ENCODE measurements at regions not wholly inside any gene's neighbourhood (a gene's known extent, or its start where the extent isn't known, plus 50 kb on each side); places are given as distances from the start of the nearest gene placed in this dataset.
A peak's percentile ranks its signal among the peaks of the same experiment; 100 is the strongest.
"Not testable (repeated sequence)": the region's sequence is repeated elsewhere in the genome, so short reads cannot be mapped to it uniquely, and the experiment has no call there.

GRCh38 chr7:80294346-80294745, 159.7 kb downstream of the GNAI1 start:
- in situ Hi-C loops (cut with HindIII; ENCODE audit: low sequenced_read_pairs): no loop called here
- H3K4me3 ChIP-seq (ENCODE audit: low read depth, low read length): no peak overlapping the region
- DNase-seq (ENCODE audit: low read depth, low spot score): peak; percentile 34
- no peak for TF ChIP-seq CTCF (IDR thresholded peaks at IDR 0.05; ENCODE audit: low read depth, low read length)

DNA sequence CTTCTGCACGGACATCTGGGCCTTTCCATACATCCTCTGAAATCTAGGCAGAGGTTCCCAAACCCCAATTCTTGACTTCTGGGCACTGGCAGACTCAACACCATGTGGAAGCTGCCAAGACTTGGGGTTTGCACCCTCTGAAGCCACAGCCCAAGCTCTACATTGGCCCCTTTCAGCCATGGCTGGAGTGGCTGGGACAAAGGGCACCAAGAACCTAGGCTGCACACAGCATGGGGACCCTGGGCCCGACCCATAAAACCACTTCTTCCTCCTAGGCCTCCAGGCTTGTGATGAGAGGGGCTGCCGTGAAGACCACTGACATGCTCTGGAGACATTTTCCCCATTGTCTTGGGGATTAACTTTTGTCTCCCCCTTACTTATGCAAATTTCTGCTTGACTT, 158.0 kb downstream of the GNAI1 start:
- in situ Hi-C loops (cut with HindIII; ENCODE audit: low sequenced_read_pairs): not testable (repeated sequence)

DNA sequence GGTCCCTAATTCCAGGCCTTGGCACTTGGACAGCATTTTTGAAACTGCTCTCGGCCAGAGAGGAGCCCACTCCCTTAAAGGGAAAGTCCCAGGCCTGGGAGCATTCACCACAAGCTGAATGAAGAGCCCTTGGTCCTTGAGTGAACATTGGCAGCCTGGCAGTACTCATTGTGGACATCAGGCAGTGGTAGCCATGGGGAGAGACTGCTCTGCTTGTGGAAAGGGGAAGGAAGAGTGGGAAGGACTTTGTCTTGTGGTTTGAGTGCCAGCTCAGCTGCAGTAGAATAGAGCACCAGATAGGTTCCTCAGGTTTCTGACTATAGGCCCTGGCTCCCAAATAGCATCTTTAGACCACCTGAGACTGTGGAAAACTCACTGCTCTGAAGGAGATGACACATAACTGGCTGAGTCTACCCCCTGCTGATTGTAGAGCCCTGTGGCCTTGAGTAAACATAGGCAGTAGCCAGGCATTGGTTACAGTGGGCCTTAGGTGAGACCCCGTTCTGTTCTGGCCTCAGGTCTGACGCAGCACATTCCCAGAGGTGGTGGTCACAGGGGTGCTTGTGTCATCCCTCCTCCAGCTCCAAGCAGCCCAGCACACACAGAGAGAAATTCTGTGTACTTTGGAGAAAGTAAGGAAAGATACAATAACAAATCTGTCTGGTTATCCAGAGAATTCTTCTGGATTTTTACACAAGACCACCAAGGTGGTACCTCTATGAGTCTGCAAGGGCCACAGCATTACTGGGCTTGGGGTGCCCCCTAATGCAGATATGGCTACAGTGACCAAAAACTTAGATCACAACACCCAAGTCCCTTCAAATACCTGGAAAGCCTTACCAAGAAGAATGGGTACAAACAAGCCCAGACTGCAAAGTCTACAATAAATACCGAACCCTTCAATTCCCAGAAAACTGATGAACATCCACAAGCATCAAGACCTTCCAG, 153.8 kb downstream of the GNAI1 start:
- DNase-seq (ENCODE audit: low read depth, low spot score): peak; percentile 98
- in situ Hi-C loops (cut with HindIII; ENCODE audit: low sequenced_read_pairs): no loop called here
- no peak overlapping the region for H3K4me3 ChIP-seq (ENCODE audit: low read depth, low read length)
- TF ChIP-seq CTCF (IDR thresholded peaks at IDR 0.05; ENCODE audit: low read depth, low read length): peak; percentile 1

More for the DNA sequence above, 158.0 kb downstream of the GNAI1 start:
- H3K4me3 ChIP-seq (ENCODE audit: low read depth, low read length); DNase-seq (ENCODE audit: low read depth, low spot score): not testable (repeated sequence)

- no peak for DNase-seq (ENCODE audit: low read depth, low spot score)
- no peak overlapping the region for H3K4me3 ChIP-seq (ENCODE audit: low read depth, low read length)
- TF ChIP-seq CTCF (IDR thresholded peaks at IDR 0.05; ENCODE audit: low read depth, low read length): no peak
- in situ Hi-C loops (cut with HindIII; ENCODE audit: low sequenced_read_pairs): no loop called here
Measured at GRCh38 chr7:80287400-80288174, 153.0 kb downstream of the GNAI1 start.

GRCh38 chr7:80286611-80287010, 152.0 kb downstream of the GNAI1 start:
- TF ChIP-seq CTCF (IDR thresholded peaks at IDR 0.05; ENCODE audit: low read depth, low read length): no peak
- H3K4me3 ChIP-seq (ENCODE audit: low read depth, low read length): no peak overlapping the region
- in situ Hi-C loops (cut with HindIII; ENCODE audit: low sequenced_read_pairs): no loop called here
- DNase-seq (ENCODE audit: low read depth, low spot score): no peak

- in situ Hi-C loops (cut with HindIII; ENCODE audit: low sequenced_read_pairs): no loop called here
- H3K4me3 ChIP-seq (ENCODE audit: low read depth, low read length): no peak overlapping the region
- DNase-seq (ENCODE audit: low read depth, low spot score): peak; percentile 92
- TF ChIP-seq CTCF (IDR thresholded peaks at IDR 0.05; ENCODE audit: low read depth, low read length): no peak
Measured at GRCh38 chr7:80284855-80285254, 150.2 kb downstream of the GNAI1 start.

GRCh38 chr7:80279760-80280159, 145.1 kb downstream of the GNAI1 start:
- in situ Hi-C loops (cut with HindIII; ENCODE audit: low sequenced_read_pairs): no loop called here
- DNase-seq (ENCODE audit: low read depth, low spot score): no peak
- TF ChIP-seq CTCF (IDR thresholded peaks at IDR 0.05; ENCODE audit: low read depth, low read length): no peak
- H3K4me3 ChIP-seq (ENCODE audit: low read depth, low read length): no peak overlapping the region
